ENCODE measurements at regions not wholly inside any gene's neighbourhood (a gene's known extent, or its start where the extent isn't known, plus 50 kb on each side); places are given as distances from the start of the nearest gene placed in this dataset.
"Not testable (repeated sequence)": the region's sequence is repeated elsewhere in the genome, so short reads cannot be mapped to it uniquely, and the experiment has no call there.

GRCh38 chr14:106317593-106317992, 791.2 kb downstream of the TMEM121 start:
- Histone ChIP-seq H3K36me3 (ENCODE audit: control insufficient read depth in 1 of 2, insufficient read depth in 2 of 2, low read length in 2 of 2) (no peaks in the 10 kb centered on the region), H4K12ac (ENCODE audit: low read depth, low read length) (no peak overlapping the region), H3K27me3 (ENCODE audit: insufficient read depth, low read length) (no peaks in the 10 kb centered on the region), H2BK120ac (ENCODE audit: insufficient read depth, low read length, poor library complexity) (no peak overlapping the region), H3K23ac (ENCODE audit: low read length) (no peak overlapping the region), H3K27ac (ENCODE audit: low read depth, low read length) (no peak overlapping the region), H3K79me2 (ENCODE audit: control insufficient read depth, insufficient read depth, low read length, poor library complexity) (no peaks in the 10 kb centered on the region), H3K18ac (ENCODE audit: low read length) (no peak overlapping the region), H4K91ac (ENCODE audit: low read depth, low read length) (no peak overlapping the region), H3K9me3 (ENCODE audit: insufficient read depth, low read depth, low read length) (peaks cover 50% of the 10 kb centered on the region), H4K8ac (ENCODE audit: low read depth, low read length) (no peak overlapping the region), H2BK5ac (ENCODE audit: low read depth, low read length, poor library complexity) (no peak overlapping the region), H2AK5ac (ENCODE audit: low read length) (no peak overlapping the region), H2BK12ac (ENCODE audit: low read length) (no peak overlapping the region), H3K79me1 (ENCODE audit: low read length) (no peaks in the 10 kb centered on the region), H2AFZ (ENCODE audit: insufficient read depth, low read length, poor library complexity) (no peak overlapping the region), H3K9ac (ENCODE audit: low read length) (no peak overlapping the region), H3K4me3 (ENCODE audit: low read depth, low read length) (peak overlapping the region; percentile 53), H3K14ac (ENCODE audit: low read length) (no peak overlapping the region), H3K4me2 (ENCODE audit: low read length) (no peak overlapping the region), H3K4ac (ENCODE audit: low read depth, low read length) (no peak overlapping the region), H3K4me1 (ENCODE audit: control insufficient read depth in 1 of 2, insufficient read depth in 2 of 2, low read length in 2 of 2) (no peaks in the 10 kb centered on the region)
- no CpG with 5 or more reads among the region's 5 CpGs for WGBS (ENCODE audit: extremely low coverage, insufficient coverage, insufficient read length)
- DNase-seq: no peak

GRCh38 chr14:106318700-106319099, 792.3 kb downstream of the TMEM121 start:
- Histone ChIP-seq H3K14ac (ENCODE audit: low read length) (no peak overlapping the region), H3K36me3 (ENCODE audit: control insufficient read depth in 1 of 2, insufficient read depth in 2 of 2, low read length in 2 of 2) (no peaks in the 10 kb centered on the region), H3K79me1 (ENCODE audit: low read length) (no peaks in the 10 kb centered on the region), H3K27me3 (ENCODE audit: insufficient read depth, low read length) (no peaks in the 10 kb centered on the region), H2BK5ac (ENCODE audit: low read depth, low read length, poor library complexity) (no peak overlapping the region), H2AK5ac (ENCODE audit: low read length) (no peak overlapping the region), H4K12ac (ENCODE audit: low read depth, low read length) (no peak overlapping the region), H3K9me3 (ENCODE audit: insufficient read depth, low read depth, low read length) (peaks cover 52% of the 10 kb centered on the region), H2AFZ (ENCODE audit: insufficient read depth, low read length, poor library complexity) (no peak overlapping the region), H3K4me2 (ENCODE audit: low read length) (no peak overlapping the region), H3K18ac (ENCODE audit: low read length) (no peak overlapping the region), H3K4me3 (ENCODE audit: low read depth, low read length) (no peak overlapping the region), H2BK12ac (ENCODE audit: low read length) (no peak overlapping the region), H3K4me1 (ENCODE audit: control insufficient read depth in 1 of 2, insufficient read depth in 2 of 2, low read length in 2 of 2) (no peaks in the 10 kb centered on the region), H3K79me2 (ENCODE audit: control insufficient read depth, insufficient read depth, low read length, poor library complexity) (no peaks in the 10 kb centered on the region), H2BK120ac (ENCODE audit: insufficient read depth, low read length, poor library complexity) (no peak overlapping the region), H3K4ac (ENCODE audit: low read depth, low read length) (no peak overlapping the region), H3K23ac (ENCODE audit: low read length) (no peak overlapping the region), H3K9ac (ENCODE audit: low read length) (no peak overlapping the region), H3K27ac (ENCODE audit: low read depth, low read length) (no peak overlapping the region), H4K8ac (ENCODE audit: low read depth, low read length) (no peak overlapping the region), H4K91ac (ENCODE audit: low read depth, low read length) (no peak overlapping the region)
- WGBS (ENCODE audit: extremely low coverage, insufficient coverage, insufficient read length): no CpG with 5 or more reads among the region's 3 CpGs
- no peak for DNase-seq

GRCh38 chr14:106323970-106324369, 797.6 kb downstream of the TMEM121 start:
- H2AFZ ChIP-seq (ENCODE audit: insufficient read depth, low read length, poor library complexity); H2AK5ac ChIP-seq (ENCODE audit: low read length); H3K14ac ChIP-seq (ENCODE audit: low read length); H4K12ac ChIP-seq (ENCODE audit: low read depth, low read length); H3K23ac ChIP-seq (ENCODE audit: low read length); DNase-seq; H3K9ac ChIP-seq (ENCODE audit: low read length); H3K4me1 ChIP-seq (ENCODE audit: control insufficient read depth in 1 of 2, insufficient read depth in 2 of 2, low read length in 2 of 2); H3K4me2 ChIP-seq (ENCODE audit: low read length); H3K36me3 ChIP-seq (ENCODE audit: control insufficient read depth in 1 of 2, insufficient read depth in 2 of 2, low read length in 2 of 2); H3K18ac ChIP-seq (ENCODE audit: low read length); H3K4ac ChIP-seq (ENCODE audit: low read depth, low read length); H3K27ac ChIP-seq (ENCODE audit: low read depth, low read length); H2BK12ac ChIP-seq (ENCODE audit: low read length); H4K91ac ChIP-seq (ENCODE audit: low read depth, low read length); H4K8ac ChIP-seq (ENCODE audit: low read depth, low read length); H3K79me1 ChIP-seq (ENCODE audit: low read length); H3K27me3 ChIP-seq (ENCODE audit: insufficient read depth, low read length); H3K79me2 ChIP-seq (ENCODE audit: control insufficient read depth, insufficient read depth, low read length, poor library complexity); H2BK5ac ChIP-seq (ENCODE audit: low read depth, low read length, poor library complexity); H2BK120ac ChIP-seq (ENCODE audit: insufficient read depth, low read length, poor library complexity); H3K4me3 ChIP-seq (ENCODE audit: low read depth, low read length): not testable (repeated sequence)
- H3K9me3 ChIP-seq (ENCODE audit: insufficient read depth, low read depth, low read length): peaks cover 28% of the 10 kb centered on the region
- no CpG with 5 or more reads among the region's 17 CpGs for WGBS (ENCODE audit: extremely low coverage, insufficient coverage, insufficient read length)

- no peak overlapping the region for H3K4me3 ChIP-seq (ENCODE audit: low read depth, low read length)
- H4K12ac ChIP-seq (ENCODE audit: low read depth, low read length): no peak overlapping the region
- H4K8ac ChIP-seq (ENCODE audit: low read depth, low read length): no peak overlapping the region
- DNase-seq: no peak
- H3K79me1 ChIP-seq (ENCODE audit: low read length): no peaks in the 10 kb centered on the region
- no peak overlapping the region for H4K91ac ChIP-seq (ENCODE audit: low read depth, low read length)
- H3K9ac ChIP-seq (ENCODE audit: low read length): no peak overlapping the region
- no peak overlapping the region for H2BK12ac ChIP-seq (ENCODE audit: low read length)
- H3K79me2 ChIP-seq (ENCODE audit: control insufficient read depth, insufficient read depth, low read length, poor library complexity): no peaks in the 10 kb centered on the region
- no peak overlapping the region for H3K14ac ChIP-seq (ENCODE audit: low read length)
- peaks cover 12% of the 10 kb centered on the region for H3K9me3 ChIP-seq (ENCODE audit: insufficient read depth, low read depth, low read length)
- no peak overlapping the region for H3K23ac ChIP-seq (ENCODE audit: low read length)
- H3K4ac ChIP-seq (ENCODE audit: low read depth, low read length): no peak overlapping the region
- H3K27ac ChIP-seq (ENCODE audit: low read depth, low read length): no peak overlapping the region
- H2BK5ac ChIP-seq (ENCODE audit: low read depth, low read length, poor library complexity): no peak overlapping the region
- H3K18ac ChIP-seq (ENCODE audit: low read length): no peak overlapping the region
- no peaks in the 10 kb centered on the region for H3K4me1 ChIP-seq (ENCODE audit: control insufficient read depth in 1 of 2, insufficient read depth in 2 of 2, low read length in 2 of 2)
- H2AK5ac ChIP-seq (ENCODE audit: low read length): no peak overlapping the region
- WGBS (ENCODE audit: extremely low coverage, insufficient coverage, insufficient read length): no CpG with 5 or more reads among the region's 3 CpGs
- no peaks in the 10 kb centered on the region for H3K27me3 ChIP-seq (ENCODE audit: insufficient read depth, low read length)
- H3K4me2 ChIP-seq (ENCODE audit: low read length): no peak overlapping the region
- H2BK120ac ChIP-seq (ENCODE audit: insufficient read depth, low read length, poor library complexity): no peak overlapping the region
- no peaks in the 10 kb centered on the region for H3K36me3 ChIP-seq (ENCODE audit: control insufficient read depth in 1 of 2, insufficient read depth in 2 of 2, low read length in 2 of 2)
- H2AFZ ChIP-seq (ENCODE audit: insufficient read depth, low read length, poor library complexity): no peak overlapping the region
Measured at GRCh38 chr14:106327234-106327633, 800.9 kb downstream of the TMEM121 start.
